Left renal cortex interstitium (tissue), 4 donors: ENCODE measurements at regions not wholly inside any gene's neighbourhood (a gene's known extent, or its start where the extent isn't known, plus 50 kb on each side); places are given as distances from the start of the nearest gene placed in this dataset.
A peak's percentile ranks its signal among the peaks of the same experiment; 100 is the strongest.
"Not testable (repeated sequence)": the region's sequence is repeated elsewhere in the genome, so short reads cannot be mapped to it uniquely, and the experiment has no call there.

Experiments used
- DNase-seq, 4 donors: peaks; one replicate each; pipeline ENCODE4 v3.0.0-alpha.2; 2013; ENCODE audit warnings: low read depth in 4 of 4, low spot score in 2 of 4, missing footprints in 1 of 4

DNA sequence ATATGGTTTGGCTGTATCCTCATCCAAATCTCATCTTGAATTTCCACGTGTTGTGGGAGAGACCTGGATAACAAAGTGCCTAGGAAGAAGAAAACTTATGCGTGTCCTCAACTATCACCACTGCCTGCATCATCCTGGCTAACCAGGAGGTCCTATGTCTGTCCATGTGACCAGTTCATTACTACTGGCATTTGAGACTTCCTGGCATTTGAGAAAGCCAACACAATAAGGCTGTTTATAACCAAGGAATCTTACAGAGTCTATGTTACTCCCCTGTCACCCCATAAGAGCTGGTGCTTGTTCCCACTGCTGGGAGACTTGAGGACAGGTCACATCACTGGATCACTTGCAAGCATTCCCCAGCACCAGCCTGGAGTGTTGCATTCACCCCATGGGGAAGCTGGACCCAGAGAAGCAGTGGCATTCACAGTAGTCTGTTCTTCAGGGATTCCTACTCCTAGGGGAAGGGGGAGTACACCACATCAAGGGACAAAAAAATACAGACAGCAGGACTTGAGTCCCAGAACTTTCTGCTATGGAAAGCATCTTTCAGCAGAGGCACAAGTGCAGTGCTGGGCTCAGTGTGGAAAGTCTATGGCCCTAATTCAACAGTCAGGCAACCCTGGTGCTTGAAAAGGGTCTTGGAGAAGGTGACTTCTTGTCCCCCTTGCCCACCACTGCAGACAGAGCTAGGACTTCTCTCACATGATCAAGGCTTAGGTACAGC is 717.1 kb downstream of the SEMA5A start:
- DNase-seq = peak in 1 of 4 donors; percentile 11

DNA sequence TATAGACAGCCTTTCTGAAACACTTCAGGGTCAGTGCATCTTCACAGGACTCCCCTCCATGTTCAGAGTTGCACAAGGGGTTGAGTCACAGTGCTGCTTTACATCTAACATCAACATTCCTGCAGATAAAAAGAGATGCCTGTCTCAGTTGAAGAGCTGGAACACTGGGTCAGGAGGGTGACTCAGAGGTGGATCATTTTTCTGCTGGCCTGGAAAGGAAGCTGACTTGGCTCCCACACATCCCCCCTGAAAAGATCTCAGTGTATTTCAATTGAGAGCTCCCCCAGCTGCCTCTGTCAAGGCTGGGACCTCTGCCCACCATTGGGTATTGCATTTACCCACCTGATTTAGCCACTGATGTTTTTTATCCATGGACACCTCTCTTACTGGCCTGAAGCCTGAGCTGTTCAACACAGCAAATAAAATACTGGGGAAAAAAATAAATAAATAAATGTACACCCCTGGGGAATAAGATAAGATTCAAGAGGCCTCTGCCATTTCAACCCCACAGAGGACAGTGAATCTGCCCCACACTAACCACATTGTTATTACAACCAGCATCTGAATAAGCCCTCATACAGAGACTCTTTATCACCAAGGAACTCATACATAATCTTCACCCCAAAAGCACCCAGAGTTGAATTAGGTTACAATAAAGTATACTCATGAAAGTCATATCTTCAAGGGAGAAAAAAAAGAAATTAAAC is 716.4 kb downstream of the SEMA5A start:
- peak in 2 of 4 donors; percentile 21 to 28 for DNase-seq

DNA sequence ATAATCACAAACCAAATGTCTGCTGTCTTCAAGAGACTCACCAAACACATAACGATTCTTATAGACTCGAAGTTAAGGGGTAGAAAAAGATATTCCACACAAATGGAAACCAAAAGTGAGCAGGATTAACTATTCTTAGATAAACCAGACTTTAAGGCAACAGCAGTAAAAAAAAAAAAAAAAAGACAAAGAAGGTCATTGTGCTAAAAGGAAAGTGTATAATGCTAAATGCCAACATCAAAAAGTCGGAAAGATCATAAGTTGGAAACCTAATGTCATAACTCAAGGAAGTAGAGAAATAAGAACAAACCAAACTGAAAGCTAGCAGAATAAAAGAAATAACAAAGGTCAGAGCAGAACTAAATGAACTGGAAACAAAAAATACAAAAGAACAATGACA is 714.6 kb downstream of the SEMA5A start:
- no peak for DNase-seq

- DNase-seq = no peak
Observed at GRCh38 chr5:8831854-8832253, 714.0 kb downstream of the SEMA5A start.

DNA sequence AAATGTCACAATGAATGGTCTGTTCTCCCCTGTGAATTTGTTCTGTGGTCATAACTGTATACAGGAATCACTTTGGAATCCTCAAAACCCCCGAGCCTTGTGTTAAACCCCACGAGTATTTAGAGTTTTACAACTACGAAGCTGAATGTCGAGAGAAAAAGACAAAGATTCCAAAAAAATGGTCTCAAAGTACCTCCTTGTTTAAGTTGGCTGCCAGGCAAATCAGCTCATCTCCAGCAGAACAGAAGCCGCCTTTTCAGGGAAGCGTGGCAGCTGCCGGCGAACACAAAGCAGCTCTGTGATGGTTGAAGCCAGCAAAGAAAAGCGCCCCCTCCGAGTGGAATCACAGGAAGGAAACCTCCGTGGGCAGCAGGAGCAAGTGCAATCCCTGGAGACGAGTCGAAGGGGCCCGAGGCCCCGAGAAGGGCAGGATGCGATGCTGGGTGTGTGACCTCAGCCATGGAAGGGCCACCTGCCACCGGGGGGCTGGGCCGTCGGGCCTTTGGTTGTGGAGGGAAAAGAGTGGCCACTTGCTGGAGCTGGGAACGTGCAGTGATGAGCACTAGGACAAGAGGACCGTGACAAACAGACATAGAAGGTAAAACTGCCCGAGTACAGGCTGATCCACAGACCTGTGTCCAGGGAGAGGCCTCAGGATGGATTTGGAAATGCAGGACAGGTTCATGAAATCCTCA is 706.4 kb downstream of the SEMA5A start:
- DNase-seq = no peak

DNA sequence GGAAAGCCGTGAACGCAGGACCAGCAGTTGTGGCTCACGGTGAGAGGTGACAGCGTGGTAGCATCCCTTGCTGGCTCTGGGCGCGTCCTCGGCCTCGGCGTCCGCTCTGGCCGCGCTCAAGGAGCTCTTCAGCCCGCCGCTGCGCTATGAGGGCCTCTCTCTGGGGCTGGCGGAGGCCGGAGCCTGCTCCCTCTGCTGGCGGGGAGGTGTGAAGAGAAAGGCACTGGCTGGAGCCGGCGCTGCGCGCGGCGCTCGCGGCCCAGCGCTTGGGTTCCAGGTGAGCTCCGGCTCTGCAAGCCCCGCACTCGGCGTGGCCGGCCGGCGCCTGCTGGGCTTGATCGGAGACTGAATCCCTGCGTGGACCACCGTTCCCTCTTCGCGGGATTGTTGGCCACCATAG is 705.6 kb downstream of the SEMA5A start:
- no peak for DNase-seq

DNA sequence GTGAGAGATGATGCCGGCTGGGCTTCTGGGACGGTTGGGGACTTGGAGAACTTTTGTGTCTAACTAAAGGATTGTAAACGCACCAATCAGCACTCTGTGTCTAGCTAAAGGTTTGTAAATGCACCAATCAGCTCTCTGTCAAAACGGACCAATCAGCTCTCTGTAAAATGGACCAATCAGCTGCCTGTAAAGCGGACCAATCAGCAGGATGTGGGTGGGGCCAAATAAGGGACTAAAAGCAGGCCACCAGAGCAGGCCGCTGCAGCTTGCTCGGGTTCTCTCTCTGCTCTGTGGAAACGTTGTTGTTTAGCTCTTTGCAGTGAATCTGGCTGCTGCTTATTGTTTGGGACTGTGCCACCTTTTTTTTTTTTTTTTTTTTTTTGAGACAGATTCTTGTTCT is 705.1 kb downstream of the SEMA5A start:
- DNase-seq = not testable (repeated sequence)

- DNase-seq = no peak
Observed at GRCh38 chr5:8842971-8843551, 702.8 kb downstream of the SEMA5A start.

DNA sequence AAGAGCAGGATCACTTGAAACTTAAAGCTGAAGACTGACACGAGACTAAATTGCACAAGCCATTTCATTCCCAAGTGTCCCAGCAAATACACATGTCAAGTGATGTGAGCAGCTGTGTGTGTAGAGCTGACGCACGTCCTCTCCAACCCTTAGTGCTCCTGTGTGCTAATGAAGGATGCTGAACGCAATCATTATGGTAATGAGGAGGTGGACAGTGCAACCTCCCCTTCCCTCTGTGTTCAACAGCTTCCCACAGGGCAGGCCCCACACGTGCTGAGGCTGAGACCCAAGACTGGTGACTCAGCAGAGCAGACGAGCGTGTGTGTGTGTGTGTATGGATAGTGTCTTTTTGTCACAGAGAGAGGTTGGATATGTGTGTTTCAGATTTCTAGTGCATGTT is 702.1 kb downstream of the SEMA5A start:
- no peak for DNase-seq

DNA sequence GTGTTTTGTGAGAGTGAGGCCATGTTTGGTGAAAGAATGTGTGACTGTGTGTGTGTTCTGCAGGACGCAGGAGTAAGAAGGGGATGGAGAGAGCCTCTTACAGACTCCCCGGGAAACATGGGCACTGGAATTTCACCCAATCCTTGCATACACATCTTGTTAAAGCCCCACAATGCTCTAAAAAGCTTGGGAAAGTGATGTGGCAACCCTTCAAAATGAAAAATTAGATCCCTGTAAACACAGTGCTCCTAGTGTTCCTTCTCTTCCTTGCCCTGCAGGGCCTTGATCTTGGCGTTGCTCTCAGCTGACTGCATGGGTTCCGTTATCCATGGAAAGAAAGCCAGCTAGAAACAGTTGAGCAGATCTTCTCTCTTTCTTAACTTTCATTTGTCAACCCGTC is 701.7 kb downstream of the SEMA5A start:
- DNase-seq = no peak

- no peak for DNase-seq
Observed at GRCh38 chr5:8844847-8845246, 701.0 kb downstream of the SEMA5A start.

DNA sequence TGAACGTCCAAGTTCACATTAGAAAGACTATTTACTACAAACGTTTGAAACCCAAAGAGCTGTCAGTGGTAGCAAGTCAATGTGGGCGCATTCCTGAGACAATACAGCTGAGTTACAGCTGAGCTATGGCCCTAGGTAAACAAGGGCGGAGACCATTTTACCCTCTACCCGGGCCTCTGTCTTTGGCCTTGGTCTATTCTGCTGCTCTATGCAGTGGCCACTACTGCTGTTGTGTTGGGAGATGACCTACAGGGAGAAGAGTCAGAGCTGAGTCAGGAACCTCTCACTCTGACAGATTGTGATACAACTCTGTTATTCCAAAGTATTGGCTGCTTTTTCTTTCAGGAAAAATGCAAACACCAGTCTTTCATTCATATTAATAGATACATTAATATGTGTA is 700.6 kb downstream of the SEMA5A start:
- DNase-seq = no peak

GRCh38 chr5:8848366-8848765 is 697.5 kb downstream of the SEMA5A start:
- DNase-seq = no peak

- DNase-seq = no peak
Observed at GRCh38 chr5:8848997-8849594, 696.8 kb downstream of the SEMA5A start.

GRCh38 chr5:8851101-8851500 is 694.8 kb downstream of the SEMA5A start:
- DNase-seq = no peak

GRCh38 chr5:8857051-8857450 is 688.8 kb downstream of the SEMA5A start:
- no peak for DNase-seq

GRCh38 chr5:8861764-8862163 is 684.1 kb downstream of the SEMA5A start:
- no peak for DNase-seq

DNA sequence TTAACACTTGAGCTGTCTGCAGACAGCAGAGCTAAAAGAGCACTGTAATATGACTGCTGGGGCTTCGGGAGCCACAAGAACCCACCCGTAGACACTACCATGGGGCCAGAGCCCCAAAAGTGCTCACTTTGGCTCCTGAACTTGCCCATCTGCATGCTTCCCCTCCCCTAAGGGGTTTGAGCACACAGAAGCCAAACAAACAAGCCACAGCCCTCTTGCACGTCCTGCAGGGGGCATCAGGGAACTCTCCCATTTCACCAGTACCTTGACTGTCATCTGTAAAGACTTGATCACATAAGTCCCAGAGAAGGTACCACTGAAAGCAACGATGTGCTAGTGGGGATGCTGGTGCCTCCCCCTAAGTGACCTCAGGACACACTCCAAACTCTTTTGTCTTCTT is 681.8 kb downstream of the SEMA5A start:
- DNase-seq = no peak

DNA sequence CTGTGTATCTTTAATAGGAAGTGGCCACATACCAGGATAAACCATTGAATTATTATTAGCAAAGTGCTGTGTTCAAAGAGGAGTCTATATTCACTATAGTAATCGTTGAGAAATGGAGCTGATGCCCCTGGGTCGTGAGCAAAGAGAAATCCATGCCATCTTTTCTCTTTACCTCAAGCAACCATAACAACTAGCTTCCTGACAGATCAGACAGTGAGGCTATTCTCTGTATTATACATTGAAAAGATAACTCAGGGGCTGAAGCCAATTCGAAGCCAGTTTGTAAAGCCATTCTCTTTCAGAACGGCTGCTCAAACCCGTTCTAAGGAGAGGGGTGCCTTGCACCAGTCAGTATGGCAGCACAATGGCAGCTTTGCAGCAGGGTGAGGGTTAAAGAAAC is 680.6 kb downstream of the SEMA5A start:
- no peak for DNase-seq

- no peak for DNase-seq
Observed at GRCh38 chr5:8865686-8866374, 680.0 kb downstream of the SEMA5A start.
